GM23248 (cell line): ENCODE measurements at regions not wholly inside any gene's neighbourhood (a gene's known extent, or its start where the extent isn't known, plus 50 kb on each side); places are given as distances from the start of the nearest gene placed in this dataset.
"Not testable (repeated sequence)": the region's sequence is repeated elsewhere in the genome, so short reads cannot be mapped to it uniquely, and the experiment has no call there.

Experiments used
- DNase-seq: peaks from one replicate; pipeline ENCODE4 v3.0.0-alpha.2; 2015
- H2AFZ ChIP-seq: fragments of 200-600 bp; sonication (generic); 2 replicates; pipeline ENCODE4 v1.6.1; 2016; ENCODE audit warnings: antibody characterized with exemption
- H3F3A ChIP-seq: fragments of 200-600 bp; sonication (generic); 2 replicates; pipeline ENCODE4 v1.6.1; 2016; ENCODE audit warnings: mild to moderate bottlenecking, antibody characterized with exemption, mixed run types; ENCODE audit not compliant: insufficient read depth
- H3K27ac ChIP-seq: fragments of 200-600 bp; sonication (generic); 2 replicates; pipeline ENCODE4 v1.5.1; 2016; ENCODE audit warnings: mild to moderate bottlenecking
- H3K27me3 ChIP-seq: fragments of 200-600 bp; sonication (generic); replicated peaks from 2 replicates; pipeline ENCODE4 v1.6.1; 2016; ENCODE audit warnings: mild to moderate bottlenecking; ENCODE audit not compliant: insufficient read depth
- H3K36me3 ChIP-seq: fragments of 200-600 bp; sonication (generic); 2 replicates; pipeline ENCODE4 v1.6.1; 2016; ENCODE audit warnings: low read depth, mild to moderate bottlenecking
- H3K4me1 ChIP-seq: fragments of 200-600 bp; sonication (generic); 2 replicates; pipeline ENCODE4 v1.6.1; 2016; ENCODE audit warnings: mild to moderate bottlenecking; ENCODE audit not compliant: insufficient read depth
- H3K4me2 ChIP-seq: fragments of 200-600 bp; sonication (generic); one replicate; pipeline ENCODE4 v1.6.1; 2016; ENCODE audit warnings: mild to moderate bottlenecking; ENCODE audit not compliant: unreplicated experiment
- H3K4me3 ChIP-seq: fragments of 200-600 bp; sonication (generic); 2 replicates; pipeline ENCODE4 v1.5.1; 2016; ENCODE audit warnings: mild to moderate bottlenecking
- H3K79me2 ChIP-seq: fragments of 200-600 bp; sonication (generic); 2 replicates; pipeline ENCODE4 v1.6.1; 2016; ENCODE audit warnings: mild to moderate bottlenecking; ENCODE audit not compliant: insufficient read depth
- H3K9ac ChIP-seq: fragments of 200-600 bp; sonication (generic); 2 replicates; pipeline ENCODE4 v1.6.1; 2016; ENCODE audit warnings: mild to moderate bottlenecking
- H3K9me2 ChIP-seq: fragments of 200-600 bp; sonication (generic); 2 replicates; pipeline ENCODE4 v1.6.1; 2016; ENCODE audit warnings: mixed run types, mild to moderate bottlenecking, moderate library complexity; ENCODE audit not compliant: insufficient read depth
- H3K9me3 ChIP-seq: fragments of 200-600 bp; sonication (generic); one replicate; pipeline ENCODE4 v1.6.1; 2017; ENCODE audit warnings: low read depth
- H4K20me1 ChIP-seq: fragments of 200-600 bp; sonication (generic); 2 replicates; pipeline ENCODE4 v1.6.0; 2016; ENCODE audit not compliant: insufficient read depth
- EZH2 ChIP-seq: fragments of 200-600 bp; sonication (generic); IDR thresholded peaks from 2 replicates; pipeline ENCODE4 v1.6.1; 2018; ENCODE audit warnings: antibody characterized with exemption, mild to moderate bottlenecking; ENCODE audit not compliant: insufficient read depth, poor library complexity, severe bottlenecking
- EZH2phosphoT487 ChIP-seq: fragments of 200-600 bp; sonication (generic); IDR thresholded peaks from 2 replicates; pipeline ENCODE4 v1.6.1; 2018; ENCODE audit warnings: antibody characterized with exemption, moderate library complexity, mild to moderate bottlenecking, low read depth; ENCODE audit not compliant: insufficient read depth
- whole genome bisulfite sequencing, 2 experiments: methylation state at CpG; one replicate each; pipeline ENCODE4 v1.1.6; 2015 to 2017; ENCODE audit warnings: low lambda C conversion rate in 2 of 2, low coverage in 1 of 2; ENCODE audit errors: missing lambda C conversion rate in 2 of 2; 5-methylcytosine and 5-hydroxymethylcytosine counted together
- in situ Hi-C: fragments of 300-500 bp; cut with MboI; formaldehyde crosslinking; loops from 2 replicates; pipeline ENCODE4 v1.15.0; 2020

DNA sequence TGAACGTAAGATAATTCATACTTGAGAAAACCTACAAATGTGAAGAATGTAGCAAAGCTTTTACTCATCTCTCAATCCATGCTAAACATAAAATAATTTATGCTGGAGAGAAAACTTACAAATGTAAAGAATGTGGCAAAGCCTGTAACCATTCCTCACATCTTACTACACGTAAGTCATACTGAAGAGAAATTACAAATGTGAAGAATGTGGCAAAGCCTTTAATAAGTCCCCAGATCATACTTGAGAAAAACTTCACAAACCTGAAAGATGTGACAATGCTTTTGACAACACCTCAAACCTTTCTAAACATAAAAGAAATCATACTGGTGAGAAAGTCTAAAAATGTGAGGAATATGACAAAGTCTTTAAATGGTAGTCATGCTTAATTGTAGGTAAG, 89.4 kb downstream of the ZNF675 start:
- no peak overlapping the region for H2AFZ ChIP-seq
- no peak overlapping the region for H3K27ac ChIP-seq
- H4K20me1 ChIP-seq, result no peaks in the 10 kb centered on the region
- no peak for TF ChIP-seq EZH2phosphoT487
- no peak for TF ChIP-seq EZH2
- no peaks in the 10 kb centered on the region for H3K4me1 ChIP-seq
- 10 to 26% methylated on average over 2 of the region's 2 CpGs for WGBS, 2 experiments
- no peak overlapping the region for H3K4me2 ChIP-seq
- no peaks in the 10 kb centered on the region for H3K27me3 ChIP-seq
- H3F3A ChIP-seq, result no peaks in the 10 kb centered on the region
- H3K79me2 ChIP-seq, result no peaks in the 10 kb centered on the region
- H3K4me3 ChIP-seq, result no peak overlapping the region
- no peaks in the 10 kb centered on the region for H3K9me2 ChIP-seq
- no peak overlapping the region for H3K9ac ChIP-seq
- no peaks in the 10 kb centered on the region for H3K9me3 ChIP-seq
- H3K36me3 ChIP-seq, result no peaks in the 10 kb centered on the region
- in situ Hi-C loops, result no loop called here
- no peak for DNase-seq

DNA sequence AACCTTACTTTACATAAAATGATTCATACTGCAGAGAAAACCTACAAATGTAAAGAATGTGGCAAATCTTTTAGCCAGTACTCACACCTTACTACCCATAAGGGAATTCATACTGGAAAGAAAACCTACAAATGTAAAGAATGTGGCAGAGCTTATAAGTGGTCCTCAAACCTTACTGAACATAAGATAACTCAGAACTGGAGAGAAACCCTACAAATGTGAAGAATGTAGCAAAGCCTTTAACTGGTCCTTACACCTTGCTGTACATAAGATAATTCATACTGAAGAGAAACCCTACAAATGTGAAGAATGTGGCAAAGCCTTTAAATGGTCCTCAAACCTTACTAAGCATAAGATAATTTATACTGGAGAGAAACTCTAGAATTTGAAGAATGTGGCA, 90.1 kb downstream of the ZNF675 start:
- Histone ChIP-seq H3K79me2 (no peaks in the 10 kb centered on the region), H3K4me2 (no peak overlapping the region), H3K27me3 (no peaks in the 10 kb centered on the region), H3K9ac (no peak overlapping the region), H3K9me3 (no peaks in the 10 kb centered on the region), H4K20me1 (no peaks in the 10 kb centered on the region), H2AFZ (no peak overlapping the region), H3K36me3 (no peaks in the 10 kb centered on the region), H3F3A (no peaks in the 10 kb centered on the region), H3K9me2 (no peaks in the 10 kb centered on the region), H3K27ac (no peak overlapping the region), H3K4me3 (no peak overlapping the region), H3K4me1 (no peaks in the 10 kb centered on the region)
- TF ChIP-seq EZH2phosphoT487, result no peak
- no peak for TF ChIP-seq EZH2
- no peak for DNase-seq
- in situ Hi-C loops, result no loop called here

DNA sequence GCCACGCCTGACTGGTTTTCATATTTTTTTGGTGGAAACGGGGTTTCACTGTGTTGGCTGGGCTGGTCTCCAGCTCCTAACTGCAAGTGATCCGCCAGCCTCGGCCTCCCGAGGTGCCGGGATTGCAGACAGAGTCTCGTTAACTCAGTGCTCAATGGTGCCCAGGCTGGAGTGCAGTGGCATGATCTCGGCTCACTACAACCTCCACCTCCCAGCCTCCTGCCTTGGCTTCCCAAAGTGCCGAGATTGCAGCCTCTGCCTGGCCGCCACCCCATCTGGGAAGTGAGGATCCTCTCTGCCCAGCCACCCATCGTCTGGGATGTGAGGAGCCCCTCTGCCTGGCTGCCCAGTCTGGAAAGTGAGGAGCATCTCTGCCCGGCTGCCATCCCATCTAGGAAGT, 92.7 kb downstream of the ZNF675 start:
- H3K4me1 ChIP-seq, H3K4me2 ChIP-seq, H3K36me3 ChIP-seq, H2AFZ ChIP-seq, H3K9me3 ChIP-seq, H4K20me1 ChIP-seq, H3K79me2 ChIP-seq, H3K4me3 ChIP-seq, H3F3A ChIP-seq, H3K9ac ChIP-seq, H3K27me3 ChIP-seq, DNase-seq, H3K9me2 ChIP-seq, in situ Hi-C loops, H3K27ac ChIP-seq: not testable (repeated sequence)
- WGBS, 2 experiments, result 47 to 51% methylated on average over 10 to 12 of the region's 12 CpGs

DNA sequence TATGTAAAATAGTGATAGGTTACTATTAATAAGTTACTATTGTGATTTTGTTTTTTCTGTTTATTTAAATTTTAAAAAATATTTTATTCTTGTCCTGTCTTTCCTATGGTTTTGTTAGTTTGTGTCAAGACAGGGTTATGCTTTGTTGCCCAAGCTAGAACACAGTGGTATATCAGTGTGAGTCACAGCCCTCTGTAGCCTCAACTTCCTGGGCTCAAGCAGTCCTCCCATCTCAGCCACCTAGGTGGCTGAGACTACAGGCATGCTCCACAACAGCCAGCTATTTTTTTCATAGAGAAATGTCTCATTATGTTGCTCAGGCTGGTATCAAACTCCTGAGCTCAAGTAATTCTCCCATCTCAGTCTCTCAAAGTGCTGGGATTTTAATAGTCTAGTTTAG, 99.5 kb downstream of the ZNF675 start:
- no peak overlapping the region for H3K4me3 ChIP-seq
- H3K9ac ChIP-seq, result no peak overlapping the region
- no peak overlapping the region for H3K4me2 ChIP-seq
- H2AFZ ChIP-seq, result no peak overlapping the region
- no peaks in the 10 kb centered on the region for H3K9me3 ChIP-seq
- no peaks in the 10 kb centered on the region for H4K20me1 ChIP-seq
- H3F3A ChIP-seq, result no peaks in the 10 kb centered on the region
- no peaks in the 10 kb centered on the region for H3K4me1 ChIP-seq
- TF ChIP-seq EZH2 (no peak), EZH2phosphoT487 (no peak)
- DNase-seq, result no peak
- in situ Hi-C loops, result no loop called here
- no peak overlapping the region for H3K27ac ChIP-seq
- H3K27me3 ChIP-seq, result no peaks in the 10 kb centered on the region
- no peaks in the 10 kb centered on the region for H3K36me3 ChIP-seq
- no peaks in the 10 kb centered on the region for H3K9me2 ChIP-seq
- H3K79me2 ChIP-seq, result no peaks in the 10 kb centered on the region

DNA sequence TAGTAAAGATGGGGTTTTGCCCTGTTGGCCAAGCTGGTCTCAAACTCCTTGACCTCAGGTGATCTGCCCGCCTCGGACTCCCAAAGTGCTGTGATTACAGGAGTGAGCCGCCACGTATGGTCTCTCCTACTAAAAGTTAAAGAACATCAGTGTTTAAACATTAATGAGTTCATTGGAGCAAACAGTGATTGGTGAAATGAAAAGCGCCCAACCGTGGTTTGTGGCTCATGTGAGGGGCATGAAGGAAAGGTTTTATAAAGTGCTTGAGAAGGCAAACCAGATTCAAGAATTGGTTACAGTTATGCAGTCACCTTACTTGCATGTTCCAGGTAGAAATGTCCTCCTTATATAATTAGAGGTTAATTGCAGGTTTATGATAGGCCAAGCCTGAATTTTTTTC, 109.5 kb downstream of the ZNF675 start:
- Histone ChIP-seq H3K27ac (no peak overlapping the region), H3K4me2 (no peak overlapping the region), H3K4me3 (no peak overlapping the region), H3K27me3 (no peaks in the 10 kb centered on the region), H3F3A (no peaks in the 10 kb centered on the region), H3K79me2 (no peaks in the 10 kb centered on the region), H3K9ac (no peak overlapping the region), H2AFZ (no peak overlapping the region), H3K4me1 (no peaks in the 10 kb centered on the region), H4K20me1 (no peaks in the 10 kb centered on the region), H3K36me3 (no peaks in the 10 kb centered on the region), H3K9me2 (no peaks in the 10 kb centered on the region), H3K9me3 (no peaks in the 10 kb centered on the region)
- TF ChIP-seq EZH2, result no peak
- TF ChIP-seq EZH2phosphoT487, result no peak
- no peak for DNase-seq
- in situ Hi-C loops, result no loop called here
- WGBS, 2 experiments, result 40 to 41% methylated on average over 6 of the region's 6 CpGs
